ENCODE measurements at regions not wholly inside any gene's neighbourhood (a gene's known extent, or its start where the extent isn't known, plus 50 kb on each side); places are given as distances from the start of the nearest gene placed in this dataset.

DNA sequence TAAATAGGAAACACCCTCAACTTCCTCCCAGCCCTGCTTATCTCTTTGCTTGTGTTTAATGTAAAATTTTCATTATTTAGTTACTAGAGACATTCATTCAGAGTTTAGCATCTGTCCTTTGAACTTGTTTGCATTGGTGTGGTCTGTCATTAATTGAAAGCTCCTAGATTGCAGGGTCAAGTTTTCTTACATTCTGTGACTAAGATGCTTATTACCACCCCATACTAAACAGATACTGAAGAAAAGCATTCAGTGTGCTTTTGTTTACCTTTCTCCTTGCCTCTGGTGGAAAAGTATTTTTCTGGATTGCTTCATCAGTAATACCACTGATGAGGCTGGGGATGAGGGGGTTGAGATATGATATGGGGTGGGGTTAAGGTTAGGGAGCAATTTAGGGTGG is 199.0 kb downstream of the SAMD5 start:
- TF ChIP-seq, protein P1, sequence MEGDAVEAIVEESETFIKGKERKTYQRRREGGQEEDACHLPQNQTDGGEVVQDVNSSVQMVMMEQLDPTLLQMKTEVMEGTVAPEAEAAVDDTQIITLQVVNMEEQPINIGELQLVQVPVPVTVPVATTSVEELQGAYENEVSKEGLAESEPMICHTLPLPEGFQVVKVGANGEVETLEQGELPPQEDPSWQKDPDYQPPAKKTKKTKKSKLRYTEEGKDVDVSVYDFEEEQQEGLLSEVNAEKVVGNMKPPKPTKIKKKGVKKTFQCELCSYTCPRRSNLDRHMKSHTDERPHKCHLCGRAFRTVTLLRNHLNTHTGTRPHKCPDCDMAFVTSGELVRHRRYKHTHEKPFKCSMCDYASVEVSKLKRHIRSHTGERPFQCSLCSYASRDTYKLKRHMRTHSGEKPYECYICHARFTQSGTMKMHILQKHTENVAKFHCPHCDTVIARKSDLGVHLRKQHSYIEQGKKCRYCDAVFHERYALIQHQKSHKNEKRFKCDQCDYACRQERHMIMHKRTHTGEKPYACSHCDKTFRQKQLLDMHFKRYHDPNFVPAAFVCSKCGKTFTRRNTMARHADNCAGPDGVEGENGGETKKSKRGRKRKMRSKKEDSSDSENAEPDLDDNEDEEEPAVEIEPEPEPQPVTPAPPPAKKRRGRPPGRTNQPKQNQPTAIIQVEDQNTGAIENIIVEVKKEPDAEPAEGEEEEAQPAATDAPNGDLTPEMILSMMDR (IDR thresholded peaks at IDR 0.05; ENCODE audit: control extremely low read depth, extremely low read depth, low read depth, missing control alignments), result no peak
- ChIA-PET POLR2A (no interaction called here), CTCF (no interaction called here)
- DNase-seq (ENCODE audit: extremely low spot score), result no peak

DNA sequence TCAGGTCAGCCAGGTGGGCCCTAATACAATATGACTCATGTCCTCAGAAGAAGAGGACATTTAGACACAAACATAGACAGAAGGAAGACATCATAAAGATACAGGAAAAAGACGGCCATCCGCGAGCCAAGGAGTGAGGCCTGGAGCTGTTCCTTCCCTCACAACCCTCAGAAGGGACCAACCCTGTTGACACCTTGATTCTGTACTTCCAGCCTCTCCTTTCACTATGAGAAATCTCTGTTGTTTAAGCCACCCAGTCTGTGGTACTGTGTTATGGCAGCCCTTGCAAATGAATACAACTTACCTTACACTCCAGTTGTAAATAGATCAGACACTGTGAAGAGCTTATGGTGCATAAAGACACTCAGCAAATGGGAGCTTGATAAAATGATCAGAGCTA is 199.7 kb downstream of the SAMD5 start:
- DNase-seq (ENCODE audit: extremely low spot score), result no peak
- ChIA-PET CTCF (interaction anchor here (1.2 kb wide), 1 partner anchor 14 kb away, joined by 4 read pairs; no protein-coding TSS in a partner anchor), POLR2A (no interaction called here)
- TF ChIP-seq, protein P1 (IDR thresholded peaks at IDR 0.05; ENCODE audit: control extremely low read depth, extremely low read depth, low read depth, missing control alignments), result no peak

DNA sequence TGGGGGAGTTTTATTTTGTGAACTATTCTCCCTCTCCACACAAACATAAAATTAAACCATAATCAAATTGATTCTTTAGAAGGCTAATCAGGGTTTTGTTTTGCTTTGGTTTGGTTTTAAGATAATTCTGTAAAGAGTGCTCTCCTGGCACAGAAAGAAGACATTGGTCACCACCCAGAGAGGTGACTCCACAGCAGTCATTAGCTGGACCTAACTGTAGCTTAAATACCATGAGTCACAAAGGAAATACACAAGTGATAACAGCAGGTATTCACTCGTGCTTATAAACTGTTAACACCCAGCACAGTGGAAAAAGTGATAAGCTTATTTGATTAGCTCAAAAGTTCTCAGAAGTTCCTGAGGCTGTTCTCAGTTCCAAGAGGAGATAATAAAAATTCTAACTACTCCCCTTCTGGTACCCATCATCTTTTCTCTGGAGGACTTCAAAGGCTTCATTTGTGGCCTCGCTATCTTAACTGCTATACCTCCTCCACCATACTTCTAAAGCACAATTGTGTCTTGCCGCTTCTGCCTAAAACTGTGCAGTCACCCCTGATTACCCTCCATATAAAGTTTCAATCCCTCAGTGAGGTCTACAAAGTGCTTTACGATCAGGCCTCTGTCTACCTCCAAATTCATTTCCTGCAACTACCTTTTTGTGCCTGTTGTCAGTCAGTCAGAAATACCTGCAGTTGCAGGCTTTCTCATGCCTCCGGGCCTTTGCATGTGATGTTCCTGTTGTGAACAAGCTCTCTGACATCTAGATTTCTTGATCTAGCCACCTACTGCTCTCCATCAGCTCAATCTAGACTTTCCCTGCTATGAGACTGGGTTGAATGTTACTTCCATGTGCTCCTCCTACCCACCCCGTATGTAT is 201.1 kb downstream of the SAMD5 start:
- ChIA-PET POLR2A (no interaction called here), CTCF (interaction anchor here (0.6 kb wide), 1 partner anchor 9 kb away, joined by 3 read pairs; no protein-coding TSS in a partner anchor)
- TF ChIP-seq, protein P1 (IDR thresholded peaks at IDR 0.05; ENCODE audit: control extremely low read depth, extremely low read depth, low read depth, missing control alignments), result no peak
- no peak for DNase-seq (ENCODE audit: extremely low spot score)

DNA sequence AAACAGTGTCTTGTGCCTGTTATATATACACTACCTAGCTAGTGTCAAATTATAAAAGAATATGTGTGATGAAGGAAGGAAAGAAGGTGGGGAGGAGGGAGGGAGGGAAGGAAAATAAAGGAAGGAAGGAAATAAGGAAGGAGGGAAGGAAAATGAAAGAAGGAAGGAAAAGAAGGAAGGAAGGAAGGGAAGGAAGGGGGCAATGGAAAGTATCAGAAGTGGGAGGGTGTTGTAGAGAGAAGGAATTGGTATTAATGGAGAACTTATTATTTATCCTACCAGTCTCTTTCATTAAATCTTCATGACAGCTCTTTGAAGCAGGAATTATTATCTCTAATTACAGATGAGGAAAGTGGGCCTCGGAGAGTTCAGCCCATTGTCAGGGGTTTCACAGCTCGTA is 202.4 kb downstream of the SAMD5 start:
- POLR2A ChIA-PET, result no interaction called here
- TF ChIP-seq, protein P1 (IDR thresholded peaks at IDR 0.05; ENCODE audit: control extremely low read depth, extremely low read depth, low read depth, missing control alignments), result no peak
- CTCF ChIA-PET, result no interaction called here
- DNase-seq (ENCODE audit: extremely low spot score), result no peak

DNA sequence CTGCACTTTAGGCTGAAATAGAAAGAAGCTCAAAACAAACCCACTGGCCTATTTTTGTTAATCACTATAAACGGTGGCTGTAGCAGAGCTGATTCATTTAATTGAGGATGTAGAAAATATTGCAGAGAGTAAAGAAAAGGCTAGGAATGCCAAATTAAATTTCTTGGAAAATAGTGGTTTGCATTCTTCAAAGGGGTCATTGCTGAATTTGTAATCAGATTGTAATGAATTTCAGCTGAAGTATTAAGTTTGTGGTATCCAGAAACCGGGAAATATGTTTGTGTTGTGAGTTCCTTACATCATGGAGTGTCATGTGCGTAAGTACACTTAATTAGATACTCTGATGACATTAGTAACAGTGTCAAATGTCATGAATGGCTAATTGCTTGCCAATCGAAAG is 203.0 kb downstream of the SAMD5 start:
- POLR2A ChIA-PET, result no interaction called here
- CTCF ChIA-PET, result no interaction called here
- no peak for DNase-seq (ENCODE audit: extremely low spot score)

DNA sequence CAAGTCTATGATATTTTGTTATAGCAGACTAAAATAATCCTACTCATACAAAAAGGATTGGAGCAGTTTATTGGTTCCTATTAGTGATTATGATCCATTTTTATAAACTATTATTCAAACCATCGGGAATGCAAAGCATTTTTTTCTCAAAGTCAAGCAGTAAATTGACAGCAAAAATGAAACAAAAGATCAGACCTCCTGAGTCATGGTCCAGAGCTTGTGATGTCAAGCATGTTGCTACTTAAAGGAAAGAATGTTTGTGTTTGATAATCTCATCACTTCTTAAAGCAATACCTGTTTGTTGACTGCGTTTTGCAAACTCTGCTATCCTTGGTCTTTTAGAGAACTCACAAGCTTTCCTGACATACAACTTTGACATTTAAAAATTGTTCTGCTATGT is 204.4 kb downstream of the SAMD5 start:
- DNase-seq (ENCODE audit: extremely low spot score), result no peak
- TF ChIP-seq, protein P1 (IDR thresholded peaks at IDR 0.05; ENCODE audit: control extremely low read depth, extremely low read depth, low read depth, missing control alignments), result no peak
- ChIA-PET CTCF (no interaction called here), POLR2A (no interaction called here)

More for the DNA sequence above, 203.0 kb downstream of the SAMD5 start:
- TF ChIP-seq, protein P1 (IDR thresholded peaks at IDR 0.05; ENCODE audit: control extremely low read depth, extremely low read depth, low read depth, missing control alignments), result no peak

All from GM10248 (cell line).